Pancreas (tissue), 10 donors: ENCODE measurements at regions not wholly inside any gene's neighbourhood (a gene's known extent, or its start where the extent isn't known, plus 50 kb on each side); places are given as distances from the start of the nearest gene placed in this dataset.

Experiments
- ATAC-seq, 4 donors: fragments of 200-7000 bp; cut with Tn5 transposase; one replicate each; pipeline versions ENCODE4 v1.8.0 to v1.9.1; 2020; ENCODE audit warnings: mild to moderate bottlenecking in 4 of 4, moderate library complexity in 4 of 4
- DNase-seq, 6 donors: peaks; one replicate each; pipeline ENCODE4 v3.0.0-alpha.2; 2020
- FAIRE-seq: peaks from 2 replicates; lab custom pipeline; 2012; peaks lifted over from hg19 to GRCh38; lab: Jason Lieb, UNC
- H3K27ac ChIP-seq, 4 donors: fragments of 200-600 bp; sonication (generic); 1 replicate in 3 of 4; 2 replicates in 1 of 4; pipeline versions ENCODE4 v1.5.0 to v1.8.0; 2020
- H3K27me3 ChIP-seq, 4 donors: fragments of 200-600 bp; one replicate each; pipeline ENCODE4 v1.8.0; 2021
- H3K36me3 ChIP-seq, 3 donors: fragments of 200-600 bp; sonication (generic) in 1 of 3; one replicate each; pipeline versions ENCODE4 v1.5.0 to v1.8.0; 2020 to 2021
- H3K4me1 ChIP-seq, 3 donors: fragments of 200-600 bp; one replicate each; pipeline ENCODE4 v1.8.0; 2021
- H3K4me3 ChIP-seq, 4 donors: fragments of 200-600 bp; sonication (generic) in 2 of 4; one replicate each; pipeline versions ENCODE4 v1.5.0 to v1.8.0; 2020 to 2021
- H3K9me3 ChIP-seq, 4 donors: fragments of 200-600 bp; one replicate each; pipeline ENCODE4 v1.8.0; 2021
- CTCF ChIP-seq, 4 donors: fragments of 200-600 bp; sonication (generic) in 3 of 4; IDR thresholded peaks; one replicate each; pipeline versions ENCODE4 v1.5.0 to v1.8.0; 2021; ENCODE audit warnings: antibody characterized with exemption in 4 of 4
- WGBS, 2 donors: extraction: QIAGEN DNeasy Blood & Tissue Kit; methylation state at CpG; one replicate each; pipeline ENCODE4 v1.1.7; 2013; 5-methylcytosine and 5-hydroxymethylcytosine counted together
- intact Hi-C, 3 donors: fragments of 100-400 bp; cut with DNase I; formaldehyde crosslinking; loops; one replicate each; pipeline versions ENCODE4 v1.11.1 to v1.14.2; 2022
- donor health status: healthy with polysubstance abuse.
- donor health status: DM: no; HTN: no; CAD: no; lungs with moderate emphysema.
- donor health status: DM: no; HTN: no; CAD: no.
- donor health status: control.
- donor health status: control.
- donor health status: Bipolar disorder and iron deficiency.
- donor health status: DM: yes; HTN: yes; CAD: no.
- donor health status: DM: no; HTN: no; CAD: no.
- donor health status: DM: no; HTN: no; CAD: no.
- donor health status: DM: yes; HTN: yes; CAD: no.

DNA sequence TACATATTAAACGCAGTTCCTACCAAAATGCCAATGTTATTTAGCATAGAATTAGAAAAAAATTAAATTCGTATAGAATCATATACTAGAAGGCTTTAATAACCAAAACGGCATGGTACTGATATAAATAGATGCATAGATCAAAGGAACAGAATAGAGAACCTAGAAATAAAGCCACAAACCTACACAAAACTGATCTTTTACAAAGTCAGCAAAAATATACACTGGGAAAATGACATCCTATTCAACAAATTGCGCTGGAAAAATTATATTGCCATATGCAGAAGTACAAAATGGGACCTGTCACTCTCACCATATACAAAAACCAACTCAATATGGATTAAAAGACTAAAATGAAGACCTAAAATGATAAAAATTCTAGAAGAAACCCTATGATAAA is 1882.6 kb downstream of the TP53TG3F start:
- no peak overlapping the region for H3K4me3 ChIP-seq
- no peak for FAIRE-seq
- H3K4me1 ChIP-seq, result no peaks in the 10 kb centered on the region
- H3K9me3 ChIP-seq, result no peaks in the 10 kb centered on the region
- no peak for DNase-seq
- H3K36me3 ChIP-seq, result no peaks in the 10 kb centered on the region
- no peaks in the 10 kb centered on the region for H3K27me3 ChIP-seq
- ATAC-seq, result no peak
- TF ChIP-seq CTCF (IDR thresholded peaks at IDR 0.05), result no peak
- no peak overlapping the region for H3K27ac ChIP-seq
- 23 to 27% methylated on average over 4 of the region's 4 CpGs for WGBS, 2 donors
- intact Hi-C loops, result no loop called here

DNA sequence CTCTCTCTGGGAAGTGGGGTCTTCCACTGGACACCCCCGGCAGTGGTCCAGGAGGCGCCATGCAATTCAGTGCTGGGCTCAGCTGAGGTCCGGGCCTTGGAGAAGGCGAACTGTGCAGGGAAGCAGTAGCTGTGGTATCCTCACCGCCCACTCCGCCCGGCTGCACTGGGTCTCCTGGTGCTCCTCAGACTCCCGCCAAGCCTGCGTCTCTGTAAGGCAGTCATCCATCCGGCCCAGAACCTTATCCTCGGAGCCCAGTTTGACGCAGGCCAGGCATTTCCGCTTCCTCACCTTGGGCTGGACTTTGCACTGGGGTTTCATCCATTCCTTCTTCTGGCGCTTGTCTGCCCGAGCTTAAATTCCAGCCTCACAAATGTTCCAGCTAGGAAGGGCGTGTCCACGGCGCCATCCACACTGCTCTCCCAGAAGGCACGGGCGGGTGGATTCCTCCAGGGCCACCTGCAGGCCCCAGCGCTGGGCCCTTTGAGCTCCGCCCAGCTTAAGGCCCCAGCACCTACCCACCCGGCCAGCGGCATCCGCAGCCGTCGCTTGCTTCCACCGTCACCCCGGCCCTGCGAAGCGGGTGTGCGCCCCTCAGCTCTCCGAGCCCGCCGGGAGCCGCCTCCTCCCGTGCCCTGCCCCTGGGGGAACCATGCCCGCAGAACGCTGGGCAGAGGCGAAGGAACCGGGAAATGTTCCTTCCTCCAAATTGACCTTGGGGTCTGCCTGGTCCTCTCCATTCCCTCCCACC is 1884.8 kb downstream of the TP53TG3F start:
- WGBS, 2 donors, result 50 to 57% methylated on average over 41 of the region's 41 CpGs
- FAIRE-seq, result no peak
- Histone ChIP-seq H3K9me3 (no peaks in the 10 kb centered on the region), H3K27me3 (no peaks in the 10 kb centered on the region), H3K36me3 (no peaks in the 10 kb centered on the region), H3K4me1 (no peaks in the 10 kb centered on the region), H3K4me3 (no peak overlapping the region), H3K27ac (no peak overlapping the region)
- peak in 1 of 6 donors; percentile 56 for DNase-seq
- TF ChIP-seq CTCF (IDR thresholded peaks at IDR 0.05), result no peak
- intact Hi-C loops, result no loop called here
- ATAC-seq, result no peak

GRCh38 chr16:35352431-35352830 is 1893.0 kb downstream of the TP53TG3F start:
- ATAC-seq, result no peak
- DNase-seq, result peak in 2 of 6 donors; percentile 39 to 52
- Histone ChIP-seq H3K9me3 (no peaks in the 10 kb centered on the region), H3K27ac (no peak overlapping the region), H3K27me3 (no peaks in the 10 kb centered on the region), H3K36me3 (no peaks in the 10 kb centered on the region), H3K4me3 (no peak overlapping the region), H3K4me1 (no peaks in the 10 kb centered on the region)
- TF ChIP-seq CTCF (IDR thresholded peaks at IDR 0.05), result no peak
- intact Hi-C loops, result no loop called here
- FAIRE-seq, result no peak
- WGBS, 2 donors, result 37 to 44% methylated on average over 29 of the region's 29 CpGs

GRCh38 chr16:35363510-35363909 is 1904.1 kb downstream of the TP53TG3F start:
- intact Hi-C loops, result no loop called here
- FAIRE-seq (no peak), ATAC-seq (no peak), DNase-seq (no peak)
- Histone ChIP-seq H3K9me3 (no peaks in the 10 kb centered on the region), H3K36me3 (no peaks in the 10 kb centered on the region), H3K4me3 (no peak overlapping the region), H3K4me1 (no peaks in the 10 kb centered on the region), H3K27ac (no peak overlapping the region), H3K27me3 (no peaks in the 10 kb centered on the region)
- WGBS, 2 donors, result 33 to 39% methylated on average over 3 of the region's 3 CpGs
- TF ChIP-seq CTCF (IDR thresholded peaks at IDR 0.05), result no peak

DNA sequence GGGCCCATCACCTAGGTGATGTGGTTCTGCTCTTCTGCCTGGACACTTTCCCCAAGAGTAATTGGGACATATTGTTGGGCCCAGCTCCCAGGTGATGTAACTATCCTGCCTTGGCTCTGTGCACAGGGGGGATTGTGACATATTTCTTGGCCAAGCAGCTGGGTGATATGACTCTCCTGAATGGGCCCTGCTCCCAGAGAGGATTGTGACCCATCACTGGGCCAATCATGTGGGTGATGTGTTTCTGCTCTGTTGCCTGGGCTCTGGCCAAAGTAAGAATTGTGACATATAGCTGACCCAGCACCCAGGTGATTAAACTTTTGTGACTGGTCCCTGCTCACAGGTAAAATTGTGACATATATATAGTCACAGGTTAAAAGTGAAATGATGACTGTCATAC is 1904.9 kb downstream of the TP53TG3F start:
- intact Hi-C loops, result no loop called here
- no peak overlapping the region for H3K27ac ChIP-seq

More for the DNA sequence above, 1904.9 kb downstream of the TP53TG3F start:
- H3K36me3 ChIP-seq, result no peaks in the 10 kb centered on the region
- ATAC-seq (no peak), FAIRE-seq (no peak), DNase-seq (no peak)
- H3K4me3 ChIP-seq, result no peak overlapping the region
- no peaks in the 10 kb centered on the region for H3K9me3 ChIP-seq
- no peaks in the 10 kb centered on the region for H3K4me1 ChIP-seq
- H3K27me3 ChIP-seq, result no peaks in the 10 kb centered on the region
- no peak for TF ChIP-seq CTCF (IDR thresholded peaks at IDR 0.05)
